ENCODE measurements at regions not wholly inside any gene's neighbourhood (a gene's known extent, or its start where the extent isn't known, plus 50 kb on each side); places are given as distances from the start of the nearest gene placed in this dataset.

DNA sequence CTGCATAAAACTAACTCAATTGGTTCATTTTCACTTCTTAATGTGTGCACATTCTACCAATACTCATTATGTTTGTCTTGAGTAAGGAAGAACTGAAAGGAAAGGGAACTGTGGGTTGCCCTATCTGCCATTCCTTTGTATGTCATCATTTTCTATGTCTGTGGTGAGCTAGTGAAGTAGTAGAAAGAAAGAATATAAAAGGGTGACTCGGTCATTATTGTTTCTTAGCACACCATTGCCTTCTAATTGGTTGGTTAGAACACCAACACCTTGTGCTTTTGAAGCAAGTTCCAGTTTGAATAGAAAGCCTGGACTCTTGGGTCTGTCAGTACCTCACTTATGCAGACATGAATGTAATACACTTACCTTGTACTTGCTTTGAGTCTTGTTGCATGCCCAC is 64.3 kb upstream of the MDFIC start:
- no peak for DNase-seq

DNA sequence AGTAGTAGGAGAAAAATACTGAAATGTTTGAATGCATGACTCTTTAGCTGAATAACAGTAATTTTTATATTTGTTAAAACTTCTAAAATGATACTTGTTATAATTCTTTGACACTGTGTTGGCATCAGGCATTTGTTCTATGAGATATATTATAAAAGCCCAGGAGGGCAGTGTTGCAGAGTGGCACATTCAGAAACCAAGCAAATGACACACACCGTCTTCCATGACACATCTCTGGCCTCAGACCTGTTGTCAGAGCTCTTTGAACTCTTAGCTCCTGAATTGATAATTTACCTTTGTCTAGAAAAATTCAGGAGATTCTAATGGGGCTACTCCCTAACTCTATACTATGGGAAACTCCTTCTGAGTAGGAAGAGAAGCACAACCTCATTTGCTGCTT is 62.4 kb upstream of the MDFIC start:
- DNase-seq = no peak

GRCh38 chr7:114860206-114860605 is 61.7 kb upstream of the MDFIC start:
- DNase-seq = no peak

DNA sequence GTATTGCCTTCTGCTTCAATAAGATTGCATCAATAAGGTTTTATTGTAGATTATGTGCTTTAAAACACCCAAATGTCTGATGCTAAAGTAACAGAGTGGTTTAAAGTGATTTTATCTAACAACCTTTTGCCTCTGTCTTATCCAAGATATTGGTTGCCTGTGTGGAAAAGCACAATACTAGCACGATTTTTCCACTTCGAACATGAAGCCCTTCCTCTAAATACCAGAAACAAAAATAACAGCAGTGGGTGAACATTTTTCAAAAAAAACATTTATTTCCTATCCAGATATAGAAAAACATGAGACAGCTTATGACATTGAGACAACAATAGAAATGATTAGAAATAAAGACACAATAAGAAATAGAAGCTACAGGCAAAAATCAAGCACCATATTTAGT is 59.5 kb upstream of the MDFIC start:
- DNase-seq = no peak

GRCh38 chr7:114864278-114864677 is 57.6 kb upstream of the MDFIC start:
- no peak for DNase-seq

DNA sequence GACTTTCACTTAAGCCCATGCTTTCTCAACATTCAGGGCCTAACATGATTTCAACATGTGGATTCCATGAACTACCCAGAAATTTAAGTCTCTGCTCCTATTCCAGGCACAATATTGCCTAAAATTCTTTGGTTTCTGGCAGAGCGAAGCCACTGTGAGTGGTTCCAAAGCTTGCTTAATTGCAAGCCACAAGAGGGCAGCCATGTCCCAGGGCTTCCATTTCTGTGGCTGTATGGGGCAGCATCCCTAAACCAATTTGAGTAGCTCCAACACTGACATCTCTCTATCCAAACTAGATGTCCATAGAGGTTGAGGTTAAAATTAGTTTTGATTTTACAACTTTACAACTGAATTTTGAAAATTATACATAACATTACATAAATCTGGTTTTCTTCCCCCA is 56.3 kb upstream of the MDFIC start:
- DNase-seq = peak; percentile 42

All from central memory CD4-positive, alpha-beta T cell (primary cell).